GM12878 (cell line): ENCODE measurements at regions not wholly inside any gene's neighbourhood (a gene's known extent, or its start where the extent isn't known, plus 50 kb on each side); places are given as distances from the start of the nearest gene placed in this dataset.

Experiments used
- ATAC-seq: fragments of 200-7000 bp; cut with Tn5 transposase; 3 replicates; pipeline ENCODE4 v1.9.1; 2020; ENCODE audit warnings: mild to moderate bottlenecking, moderate library complexity
- BruUV-seq: library from RNA; stranded (reverse); fragments of 400-500 nt; replicated peaks from 2 replicates; lab custom pipeline; 2021; lab: Mats Ljungman, UMichigan
- CTCF ChIA-PET: fragments of 300-600 bp; sonication (Branson Sonifier 250); formaldehyde crosslinking; extraction: SDS; loops from one replicate; lab custom pipeline; 2021; ENCODE audit warnings: inconsistent platforms; lab: Yijun Ruan, JAX
- POLR2A ChIA-PET: fragments of 350-600 bp; formaldehyde crosslinking; extraction: SDS; loops from one replicate; lab custom pipeline; 2021; ENCODE audit warnings: inconsistent platforms; lab: Charles Lee
- RAD21 ChIA-PET: fragments of 300-600 bp; sonication (Branson Sonifier 250); formaldehyde crosslinking; loops from one replicate; lab custom pipeline; 2023; ENCODE audit warnings: antibody characterized with exemption; ENCODE audit not compliant: unreplicated experiment; lab: Charles Lee
- SMC1A ChIA-PET: fragments of 300-600 bp; sonication (Branson Sonifier 250); formaldehyde crosslinking; loops from one replicate; lab custom pipeline; 2023; ENCODE audit not compliant: unreplicated experiment, uncharacterized antibody; lab: Charles Lee
- DNase-seq: peaks from one replicate; pipeline ENCODE4 v3.0.0-alpha.2; 2011; ENCODE audit warnings: low read depth, low spot score
- FAIRE-seq: peaks from 3 replicates; lab custom pipeline; 2011; peaks lifted over from hg19 to GRCh38; lab: Jason Lieb, UNC
- H2AFZ ChIP-seq: 2 replicates; pipeline ENCODE4 v1.6.0; 2011; ENCODE audit warnings: low read depth, low read length, control low read depth; ENCODE audit not compliant: control insufficient read depth
- H3K27ac ChIP-seq: 2 replicates; pipeline ENCODE4 v1.5.1; 2011; ENCODE audit warnings: control low read depth; ENCODE audit not compliant: control insufficient read depth, insufficient read depth
- H3K27me3 ChIP-seq, 2 experiments: replicated peaks in 1 of 2; 2 replicates each; pipeline versions ENCODE4 v1.6.0 to v1.6.1; 2011; ENCODE audit warnings: low read length in 1 of 2; ENCODE audit not compliant: control insufficient read depth in 2 of 2, insufficient read depth in 2 of 2
- H3K36me3 ChIP-seq, 2 experiments: 2 replicates each; pipeline ENCODE4 v1.5.1; 2011; ENCODE audit warnings: low read length in 1 of 2; ENCODE audit not compliant: control insufficient read depth in 2 of 2, insufficient read depth in 2 of 2
- H3K4me1 ChIP-seq: 2 replicates; pipeline ENCODE4 v1.6.1; 2011; ENCODE audit warnings: mild to moderate bottlenecking, low read length, moderate library complexity, mixed read lengths; ENCODE audit not compliant: control insufficient read depth, insufficient read depth
- H3K4me2 ChIP-seq: 2 replicates; pipeline ENCODE4 v1.6.0; 2011; ENCODE audit warnings: control low read depth; ENCODE audit not compliant: control insufficient read depth, insufficient read depth
- H3K4me3 ChIP-seq: fragments of 200-600 bp; sonication (generic); 2 replicates; pipeline ENCODE4 v1.5.1; 2016
- H3K79me2 ChIP-seq: 2 replicates; pipeline ENCODE4 v1.6.0; 2011; ENCODE audit warnings: low read length; ENCODE audit not compliant: control insufficient read depth, insufficient read depth
- H3K9ac ChIP-seq: 2 replicates; pipeline ENCODE4 v1.8.0; 2011; ENCODE audit warnings: low read length, control low read depth, mixed read lengths; ENCODE audit not compliant: control insufficient read depth, insufficient read depth
- H3K9me3 ChIP-seq: replicated peaks from 3 replicates; pipeline ENCODE4 v1.5.1; 2011; ENCODE audit warnings: mild to moderate bottlenecking, low read length; ENCODE audit not compliant: control insufficient read depth, insufficient read depth
- H4K20me1 ChIP-seq: 2 replicates; pipeline ENCODE4 v1.6.0; 2011; ENCODE audit not compliant: control insufficient read depth, insufficient read depth
- BCL3 ChIP-seq: IDR thresholded peaks from 2 replicates; pipeline ENCODE4 v1.6.1; 2011; ENCODE audit warnings: borderline replicate concordance, low read depth, mild to moderate bottlenecking, moderate library complexity, low read length; ENCODE audit not compliant: insufficient read depth, poor library complexity, severe bottlenecking
- DPF2 ChIP-seq: fragments of 450-650 bp; IDR thresholded peaks from 2 replicates; pipeline ENCODE4 v1.6.1; 2017; ENCODE audit warnings: mild to moderate bottlenecking
- EGR1 ChIP-seq, 2 experiments: IDR thresholded peaks; 1 replicate in 1 of 2; 2 replicates in 1 of 2; pipeline ENCODE4 v1.6.1; 2011 to 2012; ENCODE audit warnings: low read depth in 2 of 2, low read length in 2 of 2, borderline replicate concordance in 1 of 2, mild to moderate bottlenecking in 1 of 2, moderate library complexity in 1 of 2
- ESRRA ChIP-seq: IDR thresholded peaks from 2 replicates; pipeline ENCODE4 v1.6.1; 2012; ENCODE audit warnings: mild to moderate bottlenecking, low read length, improper control_type of control experiment
- FOS ChIP-seq: IDR thresholded peaks from 3 replicates; pipeline ENCODE4 v1.6.1; 2011; ENCODE audit warnings: borderline replicate concordance; ENCODE audit not compliant: insufficient read length; ENCODE audit errors: extremely low read depth
- NFXL1 ChIP-seq: fragments of 450-650 bp; IDR thresholded peaks from 2 replicates; pipeline ENCODE4 v1.6.1; 2017; ENCODE audit warnings: antibody characterized with exemption, mild to moderate bottlenecking, borderline replicate concordance
- NRF1 ChIP-seq: conservative IDR thresholded peaks from 2 replicates; pipeline ENCODE4 v1.6.1; 2011; ENCODE audit warnings: mild to moderate bottlenecking, low read depth, low read length, improper control_type of control experiment
- RBBP5 ChIP-seq: fragments of 200-600 bp; sonication (generic); conservative IDR thresholded peaks from 2 replicates; pipeline ENCODE4 v1.6.1; 2016
- REST ChIP-seq: IDR thresholded peaks from 2 replicates; pipeline ENCODE4 v1.6.1; 2012; ENCODE audit warnings: mild to moderate bottlenecking, low read depth, low read length
- SREBF1 ChIP-seq: IDR thresholded peaks from 2 replicates; pipeline ENCODE4 v1.6.1; 2012; ENCODE audit warnings: mild to moderate bottlenecking, low read length
- TARDBP ChIP-seq: IDR thresholded peaks from 2 replicates; pipeline ENCODE4 v1.6.1; 2016; ENCODE audit warnings: borderline replicate concordance
- TCF3 ChIP-seq: IDR thresholded peaks from 2 replicates; pipeline ENCODE4 v1.6.1; 2012; ENCODE audit warnings: low read depth, mild to moderate bottlenecking, low read length, borderline replicate concordance; ENCODE audit not compliant: insufficient read depth
- TCF7 ChIP-seq: IDR thresholded peaks from 2 replicates; pipeline ENCODE4 v1.6.1; 2014; ENCODE audit warnings: antibody characterized with exemption, borderline replicate concordance
- ZNF217 ChIP-seq: fragments of 450-650 bp; IDR thresholded peaks from 2 replicates; pipeline ENCODE4 v1.6.1; 2017; ENCODE audit warnings: antibody characterized with exemption, mild to moderate bottlenecking
- WGBS: methylation state at CpG from one replicate; pipeline ENCODE4 v1.1.6; 2016; ENCODE audit warnings: low lambda C conversion rate; ENCODE audit not compliant: insufficient replicate concordance, insufficient coverage; ENCODE audit errors: missing lambda C conversion rate; 5-methylcytosine and 5-hydroxymethylcytosine counted together
- in situ Hi-C: fragments of 300-500 bp; cut with MboI; formaldehyde crosslinking; loops from 9 replicates; pipeline ENCODE4 v1.14.3; 2018; ENCODE audit warnings: mixed read lengths
- intact Hi-C: fragments of 100-400 bp; cut with micrococcal nuclease; formaldehyde crosslinking; loops from one replicate; pipeline ENCODE4 v1.14.2; 2022; ENCODE audit not compliant: unreplicated experiment

GRCh38 chr16:5678371-5678770 lies 580.8 kb upstream of the EEF2KMT start:
- BruUV-seq = no TSS peak
- ChIA-PET POLR2A (no interaction called here), SMC1A (no interaction called here), RAD21 (no interaction called here), CTCF (no interaction called here)
- Histone ChIP-seq H3K27ac (no peak overlapping the region), H3K79me2 (no peaks in the 10 kb centered on the region), H3K27me3 (no peaks in the 10 kb centered on the region), H3K4me1 (no peaks in the 10 kb centered on the region), H3K4me3 (no peak overlapping the region), H3K9me3 (no peaks in the 10 kb centered on the region), H4K20me1 (no peaks in the 10 kb centered on the region), H3K4me2 (no peak overlapping the region), H3K9ac (no peak overlapping the region), H3K36me3 (no peaks in the 10 kb centered on the region), H2AFZ (no peak overlapping the region)
- no peak for FAIRE-seq
- TF ChIP-seq REST (peak; percentile 63; the same call in 1 of the 2 replicates), EGR1 (IDR thresholded peaks at IDR 0.05; ENCODE audit: borderline replicate concordance in 1 of 2, low read depth in 2 of 2, low read length in 2 of 2) (no peak)
- no peak for DNase-seq
- in situ Hi-C loops = no loop called here
- ATAC-seq = no peak
- intact Hi-C loops = no loop called here
- 15% methylated on average over 7 of the region's 7 CpGs for WGBS

- H3K9me3 ChIP-seq = no peaks in the 10 kb centered on the region
- POLR2A ChIA-PET = no interaction called here
- TF ChIP-seq FOS = no peak
- no peak for TF ChIP-seq TCF7
- no peak for TF ChIP-seq DPF2
- TF ChIP-seq NFXL1 = no peak
- no peak for TF ChIP-seq ZNF217
- TF ChIP-seq TCF3 = no peak
- no peak for TF ChIP-seq SREBF1
- no peak for TF ChIP-seq TARDBP
- TF ChIP-seq BCL3 = no peak
- no peak for TF ChIP-seq NRF1
- TF ChIP-seq RBBP5 = no peak
- TF ChIP-seq ESRRA = no peak
- no peak overlapping the region for H2AFZ ChIP-seq
- CTCF ChIA-PET = no interaction called here
- H3K4me1 ChIP-seq = no peaks in the 10 kb centered on the region
- H3K4me3 ChIP-seq = no peak overlapping the region
- no peaks in the 10 kb centered on the region for H3K79me2 ChIP-seq
- BruUV-seq = no TSS peak
- no peak for DNase-seq
- intact Hi-C loops (no loop called here), in situ Hi-C loops (no loop called here)
- no peak overlapping the region for H3K4me2 ChIP-seq
- RAD21 ChIA-PET = no interaction called here
- no peak overlapping the region for H3K9ac ChIP-seq
- FAIRE-seq = no peak
- no peaks in the 10 kb centered on the region for H3K36me3 ChIP-seq
- no peak overlapping the region for H3K27ac ChIP-seq
- 19% methylated on average over 2 of the region's 2 CpGs for WGBS
- H3K27me3 ChIP-seq = no peaks in the 10 kb centered on the region
- SMC1A ChIA-PET = no interaction called here
- no peak for ATAC-seq
- H4K20me1 ChIP-seq = no peaks in the 10 kb centered on the region
Measured at GRCh38 chr16:5671421-5671820, 573.8 kb upstream of the EEF2KMT start.
